Breast epithelium (tissue), 3 donors: ENCODE measurements at regions not wholly inside any gene's neighbourhood (a gene's known extent, or its start where the extent isn't known, plus 50 kb on each side); places are given as distances from the start of the nearest gene placed in this dataset.

Experiments used
- POLR2A ChIP-seq: fragments of 450-650 bp; IDR thresholded peaks from one replicate; pipeline ENCODE4 v1.6.1; 2016; ENCODE audit warnings: antibody characterized with exemption, mild to moderate bottlenecking, moderate library complexity
- POLR2AphosphoS5 ChIP-seq, 3 donors: sonication (generic); formaldehyde crosslinking; IDR thresholded peaks; one replicate each; pipeline ENCODE4 v1.6.1; 2017; ENCODE audit warnings: antibody characterized with exemption in 3 of 3
- TF ChIP-seq, protein P1 (sequence below), 3 donors: fragments of 450-650 bp; IDR thresholded peaks; one replicate each; pipeline ENCODE4 v1.5.1; 2016 to 2017; ENCODE audit warnings: antibody characterized with exemption in 3 of 3, mild to moderate bottlenecking in 3 of 3, moderate library complexity in 3 of 3

DNA sequence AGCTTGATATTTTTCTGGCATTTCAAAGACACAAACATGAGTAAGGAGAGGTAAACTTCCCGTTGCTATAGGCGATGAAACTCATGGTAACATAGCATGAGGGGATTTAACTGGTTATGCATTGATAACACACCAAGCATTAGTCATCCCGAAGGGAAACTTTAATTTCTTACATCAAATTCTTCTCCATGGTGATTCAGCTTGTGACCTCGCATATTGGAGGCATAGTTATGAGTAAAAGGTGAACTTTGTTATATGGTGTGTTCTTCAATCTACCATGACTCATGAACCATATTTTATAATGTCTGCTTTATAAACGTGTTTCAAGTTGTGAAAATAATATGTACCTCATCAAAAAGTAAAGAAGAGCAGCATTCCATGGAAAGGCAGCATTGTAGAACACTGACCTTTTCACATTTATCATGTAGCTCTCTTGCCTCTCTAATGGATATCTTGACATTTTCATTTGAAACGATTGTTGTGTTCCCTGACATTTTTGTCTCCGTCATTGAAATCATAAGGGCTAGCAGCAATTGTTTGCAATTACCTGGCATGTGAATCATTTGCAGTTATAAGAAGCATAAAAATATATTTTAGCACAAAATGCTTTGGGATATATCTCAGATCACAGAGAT is 491.8 kb downstream of the ANXA1 start:
- TF ChIP-seq POLR2A (no peak), POLR2AphosphoS5 (IDR thresholded peaks at IDR 0.05) (no peak)
- TF ChIP-seq, protein P1, sequence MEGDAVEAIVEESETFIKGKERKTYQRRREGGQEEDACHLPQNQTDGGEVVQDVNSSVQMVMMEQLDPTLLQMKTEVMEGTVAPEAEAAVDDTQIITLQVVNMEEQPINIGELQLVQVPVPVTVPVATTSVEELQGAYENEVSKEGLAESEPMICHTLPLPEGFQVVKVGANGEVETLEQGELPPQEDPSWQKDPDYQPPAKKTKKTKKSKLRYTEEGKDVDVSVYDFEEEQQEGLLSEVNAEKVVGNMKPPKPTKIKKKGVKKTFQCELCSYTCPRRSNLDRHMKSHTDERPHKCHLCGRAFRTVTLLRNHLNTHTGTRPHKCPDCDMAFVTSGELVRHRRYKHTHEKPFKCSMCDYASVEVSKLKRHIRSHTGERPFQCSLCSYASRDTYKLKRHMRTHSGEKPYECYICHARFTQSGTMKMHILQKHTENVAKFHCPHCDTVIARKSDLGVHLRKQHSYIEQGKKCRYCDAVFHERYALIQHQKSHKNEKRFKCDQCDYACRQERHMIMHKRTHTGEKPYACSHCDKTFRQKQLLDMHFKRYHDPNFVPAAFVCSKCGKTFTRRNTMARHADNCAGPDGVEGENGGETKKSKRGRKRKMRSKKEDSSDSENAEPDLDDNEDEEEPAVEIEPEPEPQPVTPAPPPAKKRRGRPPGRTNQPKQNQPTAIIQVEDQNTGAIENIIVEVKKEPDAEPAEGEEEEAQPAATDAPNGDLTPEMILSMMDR (IDR thresholded peaks at IDR 0.05), result no peak
